SK-MEL-5 (cell line): ENCODE measurements at regions not wholly inside any gene's neighbourhood (a gene's known extent, or its start where the extent isn't known, plus 50 kb on each side); places are given as distances from the start of the nearest gene placed in this dataset.

Experiments
- DNase-seq: peaks from one replicate; pipeline ENCODE4 v3.0.0-alpha.2; 2016; ENCODE audit warnings: low read depth, low spot score
- in situ Hi-C: cut with HindIII; loops from 2 replicates; pipeline ENCODE4 v1.10.0; 2016; ENCODE audit warnings: low sequenced_read_pairs, high pct_unique_total_duplicates, low pct_unique_long_range_greater_than_20kb

GRCh38 chr9:89770531-89771174 lies 165.8 kb downstream of the GADD45G start:
- DNase-seq: no peak
- in situ Hi-C loops: no loop called here

- in situ Hi-C loops: no loop called here
- no peak for DNase-seq
Measured at GRCh38 chr9:89771205-89771604, 166.4 kb downstream of the GADD45G start.

DNA sequence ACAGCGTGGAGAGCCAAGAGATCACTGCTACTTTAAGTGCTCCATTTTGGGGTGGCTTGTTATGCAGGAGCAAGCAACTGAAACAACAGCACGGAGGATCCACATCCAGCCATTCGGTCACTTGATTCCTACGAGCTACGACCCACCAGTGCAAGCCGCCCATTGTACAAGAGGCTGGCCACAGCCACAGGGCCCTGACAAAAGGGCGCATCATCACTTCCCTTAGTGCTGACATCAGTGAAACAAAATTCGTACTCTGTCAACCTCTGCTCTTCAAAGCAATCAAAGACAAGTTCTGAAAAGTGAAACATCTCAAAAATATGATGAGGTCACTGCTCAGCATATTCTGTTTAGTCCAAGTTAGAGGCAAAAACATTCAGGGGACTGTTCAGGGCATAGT lies 168.4 kb downstream of the GADD45G start:
- no peak for DNase-seq
- in situ Hi-C loops: no loop called here

GRCh38 chr9:89774858-89775370 lies 170.1 kb downstream of the GADD45G start:
- in situ Hi-C loops: no loop called here
- no peak for DNase-seq

DNA sequence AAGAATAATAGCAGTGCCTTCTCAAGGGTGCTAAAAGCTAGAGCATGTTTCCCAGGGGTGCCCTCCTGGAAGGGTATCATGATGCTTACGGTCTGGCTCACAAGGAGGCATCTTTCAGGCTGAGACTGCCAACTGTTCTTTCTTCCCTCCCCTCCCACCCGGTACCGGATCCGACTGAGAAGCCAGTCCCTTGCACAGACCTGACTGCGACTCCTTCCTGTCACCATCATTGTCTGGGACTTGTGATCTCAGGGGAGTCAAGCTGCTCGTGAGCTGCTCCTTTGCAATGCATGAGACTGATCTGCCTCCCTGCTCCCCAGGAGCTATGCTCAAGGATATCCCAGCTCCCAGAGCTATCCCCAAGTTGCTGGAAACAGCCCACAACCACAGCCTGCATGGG lies 170.8 kb downstream of the GADD45G start:
- no peak for DNase-seq
- in situ Hi-C loops: no loop called here

- DNase-seq: no peak
- in situ Hi-C loops: no loop called here
Measured at GRCh38 chr9:89776795-89777525, 172.1 kb downstream of the GADD45G start.

GRCh38 chr9:89777544-89777943 lies 172.7 kb downstream of the GADD45G start:
- DNase-seq: no peak
- in situ Hi-C loops: no loop called here

DNA sequence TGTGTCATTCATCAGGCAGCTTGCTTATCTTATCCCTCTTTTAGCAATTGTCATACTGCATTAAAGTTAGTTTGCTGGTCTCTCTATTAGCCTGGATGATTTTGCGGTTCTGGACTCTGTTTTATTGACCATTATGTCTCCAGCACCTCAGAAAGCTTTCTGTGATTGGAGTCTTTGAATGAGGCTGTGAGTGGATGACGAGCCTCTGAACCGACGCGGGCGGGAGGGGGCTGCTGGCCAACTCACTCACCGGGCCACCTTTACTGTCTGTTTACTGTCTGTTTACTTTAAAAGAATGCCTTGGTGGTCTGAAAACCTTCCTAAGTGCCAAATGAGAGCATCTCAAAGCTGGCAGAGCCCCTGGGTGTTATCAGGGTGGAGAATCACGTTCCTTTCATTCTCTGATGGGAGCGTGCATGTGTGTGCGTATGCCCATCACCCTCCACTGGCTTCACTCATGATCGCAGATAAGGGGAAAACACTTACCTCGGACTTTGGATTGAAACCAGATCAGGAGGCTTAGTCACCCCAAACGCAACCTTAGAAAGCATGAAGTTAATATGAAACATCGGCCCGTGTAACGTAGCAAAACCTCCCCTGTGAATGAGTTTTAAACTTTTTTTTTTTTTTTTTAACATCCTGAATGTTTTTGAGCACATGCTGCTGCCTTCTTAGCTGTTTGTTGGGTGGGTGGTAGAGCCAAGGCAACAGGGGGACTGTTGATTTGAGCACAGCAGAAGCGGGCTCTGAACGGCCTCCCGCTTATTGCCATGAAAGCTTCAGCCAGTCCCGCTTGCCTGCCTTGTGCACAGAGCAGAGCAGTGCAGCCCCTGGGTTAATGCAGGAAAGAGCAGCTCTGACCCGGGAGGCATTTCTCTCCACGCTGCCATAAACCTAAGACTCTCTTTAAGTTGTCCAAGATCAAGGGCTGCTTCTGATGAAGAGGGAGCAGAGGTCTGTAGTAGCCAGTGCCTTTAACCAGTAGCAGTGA lies 173.6 kb downstream of the GADD45G start:
- in situ Hi-C loops: no loop called here

GRCh38 chr9:89779405-89780203 lies 174.8 kb downstream of the GADD45G start:
- in situ Hi-C loops: no loop called here
- no peak for DNase-seq

More for the DNA sequence above, 173.6 kb downstream of the GADD45G start:
- DNase-seq: no peak

GRCh38 chr9:89780959-89781358 lies 176.1 kb downstream of the GADD45G start:
- in situ Hi-C loops: no loop called here
- DNase-seq: no peak

DNA sequence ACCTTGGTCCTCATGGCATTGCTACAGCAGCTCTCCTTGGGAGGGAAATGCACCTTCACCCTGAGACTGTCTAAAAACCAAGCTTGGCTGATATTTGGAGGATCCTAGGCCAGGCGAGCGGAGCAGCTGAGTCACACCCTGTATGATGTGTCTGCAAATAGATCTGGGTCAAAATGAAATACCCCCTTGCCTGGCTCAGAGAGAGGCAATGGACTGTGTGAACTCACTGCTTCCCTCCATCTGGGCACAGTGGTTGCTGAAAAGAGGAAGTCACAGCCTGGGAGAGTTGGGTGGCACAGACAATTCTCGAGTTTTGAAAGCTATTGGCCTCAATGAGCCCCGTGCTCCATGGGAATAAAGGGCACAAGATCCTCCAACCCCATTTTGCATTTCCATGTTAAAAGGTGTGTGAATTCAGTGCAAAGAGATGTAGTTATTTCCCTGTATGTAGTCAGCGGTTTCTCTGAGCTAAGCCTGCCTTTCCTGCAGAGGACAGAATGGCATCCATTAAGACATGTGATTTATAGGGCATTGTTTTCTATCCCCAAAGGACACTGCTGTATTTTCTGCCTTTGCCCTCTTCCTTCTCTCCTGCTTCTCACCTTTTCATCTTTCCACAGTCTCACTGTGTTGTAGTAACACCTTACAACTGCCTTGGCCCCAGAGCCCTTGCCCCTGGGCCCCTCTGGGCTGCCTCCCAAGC lies 177.2 kb downstream of the GADD45G start:
- DNase-seq: no peak
- in situ Hi-C loops: no loop called here

- DNase-seq: no peak
- in situ Hi-C loops: no loop called here
Measured at GRCh38 chr9:89786655-89787054, 181.8 kb downstream of the GADD45G start.

GRCh38 chr9:89787595-89787994 lies 182.8 kb downstream of the GADD45G start:
- in situ Hi-C loops: no loop called here
- no peak for DNase-seq

DNA sequence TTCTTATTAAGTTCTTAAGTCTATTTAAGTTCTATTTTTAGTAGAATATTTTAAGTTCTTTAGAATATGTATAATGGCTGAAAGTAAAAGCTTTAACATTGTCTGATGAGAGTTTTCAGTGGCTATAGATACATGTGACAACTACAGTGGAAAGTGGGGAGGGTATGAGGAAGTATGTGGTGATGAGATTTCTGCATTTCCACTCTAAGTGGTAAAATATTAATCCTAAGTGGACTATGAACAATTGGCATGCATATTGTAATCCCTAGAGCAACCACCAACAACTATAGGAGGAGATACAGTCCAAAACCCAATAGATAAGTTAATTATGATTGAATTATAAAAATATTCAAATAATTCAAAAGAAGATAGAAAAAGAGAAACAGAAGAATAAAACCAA lies 183.6 kb downstream of the GADD45G start:
- DNase-seq: no peak
- in situ Hi-C loops: no loop called here

DNA sequence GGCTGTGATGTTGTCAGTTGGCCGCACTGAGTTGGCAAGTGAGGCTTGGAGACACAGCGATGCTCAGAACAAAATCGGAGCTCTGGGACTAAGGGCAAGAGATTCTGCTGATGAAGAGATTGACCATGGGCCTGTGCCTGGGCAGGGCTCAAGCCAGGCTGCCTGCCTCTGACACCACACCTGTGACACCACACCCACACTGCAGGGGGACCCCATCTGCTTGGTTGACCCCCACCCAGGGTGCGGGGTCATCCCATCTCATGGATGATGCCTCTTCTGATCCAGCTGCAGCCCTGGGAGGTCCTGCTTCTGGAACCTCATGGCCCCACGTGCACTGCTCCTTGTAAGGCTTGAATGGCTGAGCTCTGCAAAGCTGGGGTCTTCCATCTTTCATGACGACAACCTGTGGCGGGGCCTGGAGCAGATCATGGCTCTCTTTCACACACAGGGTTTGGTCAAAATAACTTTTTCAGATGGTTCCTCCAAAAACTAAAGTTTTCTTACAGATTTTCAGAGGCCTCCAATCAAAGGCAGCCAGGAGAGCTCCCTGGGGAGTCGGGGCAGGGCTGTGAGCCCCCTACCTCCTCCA lies 185.2 kb downstream of the GADD45G start:
- no peak for DNase-seq
- in situ Hi-C loops: no loop called here

- in situ Hi-C loops: no loop called here
- no peak for DNase-seq
Measured at GRCh38 chr9:89790542-89791109, 185.8 kb downstream of the GADD45G start.
